ENCODE measurements at regions not wholly inside any gene's neighbourhood (a gene's known extent, or its start where the extent isn't known, plus 50 kb on each side); places are given as distances from the start of the nearest gene placed in this dataset.
A peak's percentile ranks its signal among the peaks of the same experiment; 100 is the strongest.

DNA sequence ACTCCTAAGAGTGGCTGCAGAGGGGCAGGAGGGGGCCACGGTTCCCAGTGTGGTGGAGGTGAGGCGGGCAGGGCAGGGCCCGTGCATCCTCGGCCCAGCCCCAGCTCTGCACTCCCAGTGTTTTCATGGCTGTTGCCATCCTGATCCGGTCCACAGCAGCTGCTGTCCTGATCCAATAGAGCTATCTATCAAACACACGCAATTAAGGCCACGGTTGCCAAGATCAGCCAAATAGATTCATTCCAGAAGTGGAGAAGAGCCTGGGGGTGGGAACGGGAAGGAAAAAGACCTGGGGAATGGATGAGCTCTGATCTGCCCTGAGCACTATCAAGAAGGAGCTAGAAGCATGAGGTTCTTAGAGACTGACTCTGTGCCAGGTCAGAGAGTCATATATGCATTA is 160.9 kb upstream of the SYT13 start:
- no peak for DNase-seq

- DNase-seq: no peak
Observed at GRCh38 chr11:45446434-45446833, 160.3 kb upstream of the SYT13 start.

- DNase-seq: no peak
Observed at GRCh38 chr11:45444796-45445195, 158.7 kb upstream of the SYT13 start.

DNA sequence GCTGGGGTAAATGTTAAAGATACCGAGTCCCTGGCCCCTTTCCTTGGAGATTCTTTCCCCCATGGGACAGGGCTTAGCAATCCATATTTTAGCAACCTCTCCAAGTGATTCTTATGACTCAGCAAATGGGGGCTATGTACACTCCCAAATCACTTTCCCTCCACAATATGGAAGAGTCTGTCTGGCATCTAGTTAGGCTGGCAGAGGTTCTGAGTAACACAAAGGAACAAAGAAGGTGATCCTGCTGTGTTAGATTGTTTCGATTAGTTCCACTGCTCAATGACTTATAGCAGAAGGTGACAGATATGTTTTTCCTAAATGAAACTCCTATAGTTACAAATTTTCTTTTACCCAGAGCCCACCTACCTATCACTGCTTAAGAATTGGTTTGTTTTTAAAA is 154.0 kb upstream of the SYT13 start:
- no peak for DNase-seq

GRCh38 chr11:45436966-45437365 is 150.8 kb upstream of the SYT13 start:
- DNase-seq: no peak

DNA sequence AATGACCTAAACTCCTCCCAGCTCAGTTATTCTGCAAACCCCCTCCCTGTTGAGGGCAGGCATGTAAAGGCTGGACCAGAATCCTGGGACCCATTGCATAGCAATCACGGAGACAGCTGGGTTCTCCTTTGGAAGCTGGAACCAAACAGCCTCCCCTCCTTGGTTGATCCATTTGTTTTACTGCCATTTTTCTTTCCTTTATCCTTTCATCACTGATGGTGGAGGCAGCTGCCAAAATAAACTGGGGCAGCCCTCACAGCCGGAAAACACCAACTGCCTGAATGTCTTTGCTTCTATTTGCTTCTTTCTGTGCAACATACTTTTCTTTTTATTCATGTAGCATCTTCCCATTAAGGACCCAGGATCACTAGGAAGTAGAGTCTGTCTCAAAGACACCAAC is 150.0 kb upstream of the SYT13 start:
- peak in 3 of 56 donors; percentile 9 to 18 (median 10) for DNase-seq

DNA sequence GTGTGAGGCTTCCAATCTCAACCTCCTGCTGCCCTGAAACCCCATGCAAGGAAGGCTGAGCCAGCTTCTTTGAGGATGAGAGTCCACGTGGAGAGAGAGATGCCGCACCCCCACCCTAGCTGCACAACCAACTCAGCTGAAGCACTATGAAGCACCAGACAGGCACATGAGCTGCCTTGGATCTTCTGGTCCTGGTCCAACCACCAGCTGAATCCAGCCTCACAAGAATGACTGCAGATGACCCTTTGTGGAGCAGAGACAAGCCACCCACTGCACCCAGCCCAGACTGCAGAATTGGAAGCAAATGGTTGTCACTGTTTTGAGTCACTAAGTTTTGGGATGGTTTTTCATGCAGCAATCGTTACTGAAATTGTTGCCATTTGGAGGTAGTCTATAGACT is 149.6 kb upstream of the SYT13 start:
- no peak for DNase-seq

DNA sequence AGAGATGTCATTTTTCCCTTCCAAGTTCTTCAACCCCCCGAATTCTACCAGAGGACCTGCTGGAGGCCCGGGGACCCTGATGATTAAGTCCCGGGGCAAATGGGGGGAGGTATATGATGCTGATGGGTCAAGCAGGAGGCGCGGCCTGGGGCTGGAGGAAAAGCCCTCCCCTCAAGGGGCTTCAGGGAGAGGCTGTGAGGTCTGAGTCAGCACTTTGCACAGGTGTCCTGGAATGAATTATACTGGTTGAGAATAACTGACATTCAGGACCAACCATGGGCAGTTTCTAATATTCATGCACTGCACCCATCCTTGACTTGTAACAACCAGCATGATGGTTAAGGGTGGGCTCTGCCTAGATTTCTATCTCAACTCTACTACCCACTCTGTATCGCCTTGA is 146.8 kb upstream of the SYT13 start:
- DNase-seq: no peak

- DNase-seq: no peak
Observed at GRCh38 chr11:45432100-45432499, 146.0 kb upstream of the SYT13 start.

DNA sequence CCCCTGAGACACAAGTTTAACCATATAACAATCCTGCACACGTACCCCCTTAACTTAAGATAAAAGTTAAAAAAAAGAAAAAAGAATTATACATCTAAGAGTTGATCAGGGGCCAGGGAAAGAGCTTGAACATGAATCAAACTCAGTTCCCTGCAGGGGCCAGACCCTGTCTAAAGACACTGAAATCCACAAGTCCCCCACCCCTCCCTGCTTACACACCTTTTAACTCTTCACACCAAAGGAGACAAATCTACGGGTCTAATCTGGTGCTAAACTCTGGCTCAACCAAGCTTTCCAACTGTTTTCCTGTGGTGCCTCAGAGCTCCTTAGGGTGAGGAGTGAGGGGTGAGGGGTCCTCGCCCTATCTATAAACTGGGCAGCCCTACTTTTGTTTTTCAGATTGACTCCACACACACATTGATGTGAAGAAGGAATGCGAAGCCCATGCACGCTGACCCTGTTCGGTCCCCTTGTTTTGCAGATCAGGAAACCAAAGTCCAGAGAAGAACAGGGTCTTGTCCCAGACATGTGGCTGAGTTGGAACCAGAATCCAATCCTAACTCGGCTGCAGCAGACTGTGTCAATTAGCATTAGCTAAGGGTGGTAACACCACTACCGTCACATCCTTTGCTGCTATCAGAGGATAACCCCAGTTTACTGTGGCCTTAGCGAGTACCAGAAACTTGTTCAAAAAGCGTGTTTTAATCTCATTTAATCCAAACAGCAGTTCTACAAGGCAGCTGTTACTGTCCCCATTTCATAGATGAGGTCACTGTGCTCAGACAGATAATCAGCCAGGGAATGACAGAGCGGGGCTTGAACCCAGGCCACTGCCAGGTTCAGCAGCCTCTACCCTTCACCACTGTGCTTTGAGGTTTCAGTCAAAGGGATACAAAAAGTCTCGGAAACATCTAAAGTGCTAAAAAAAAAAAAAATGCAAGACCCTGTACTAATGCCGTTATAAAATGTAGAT is 145.2 kb upstream of the SYT13 start:
- DNase-seq: no peak

GRCh38 chr11:45430361-45430760 is 144.2 kb upstream of the SYT13 start:
- DNase-seq: no peak

- no peak for DNase-seq
Observed at GRCh38 chr11:45429719-45430118, 143.6 kb upstream of the SYT13 start.

DNA sequence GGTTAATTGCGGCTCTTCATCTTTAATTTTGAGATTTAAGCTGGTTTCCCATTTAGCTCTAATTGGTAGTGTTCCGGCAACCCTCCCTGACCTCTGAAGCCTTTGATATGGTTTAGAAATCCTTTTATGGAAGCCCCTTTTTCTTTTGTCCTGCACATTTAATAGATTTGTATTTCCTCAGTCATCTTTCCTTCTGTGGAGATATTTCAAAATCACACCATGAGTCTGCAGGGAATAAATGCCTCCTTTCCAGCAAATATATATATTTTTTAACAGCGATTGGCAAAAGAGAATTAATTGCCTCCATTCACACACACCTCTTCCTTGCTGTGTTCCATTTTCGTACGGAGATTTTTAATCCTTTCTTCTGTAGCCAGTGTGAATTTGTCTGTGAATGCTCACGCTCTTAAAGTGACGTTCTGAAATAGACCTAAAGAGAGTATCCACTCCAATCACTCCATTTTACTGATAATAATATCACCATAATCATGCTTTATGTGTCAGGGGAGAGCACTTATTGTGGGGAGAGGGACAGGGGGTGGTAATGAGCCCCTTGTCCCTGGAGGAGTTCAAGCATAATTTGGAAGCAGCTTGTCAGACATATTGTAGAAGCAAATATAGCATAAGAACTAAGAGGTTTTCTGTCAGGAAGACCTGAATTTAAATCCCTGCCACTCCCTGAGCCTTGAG is 142.5 kb upstream of the SYT13 start:
- DNase-seq: no peak

DNA sequence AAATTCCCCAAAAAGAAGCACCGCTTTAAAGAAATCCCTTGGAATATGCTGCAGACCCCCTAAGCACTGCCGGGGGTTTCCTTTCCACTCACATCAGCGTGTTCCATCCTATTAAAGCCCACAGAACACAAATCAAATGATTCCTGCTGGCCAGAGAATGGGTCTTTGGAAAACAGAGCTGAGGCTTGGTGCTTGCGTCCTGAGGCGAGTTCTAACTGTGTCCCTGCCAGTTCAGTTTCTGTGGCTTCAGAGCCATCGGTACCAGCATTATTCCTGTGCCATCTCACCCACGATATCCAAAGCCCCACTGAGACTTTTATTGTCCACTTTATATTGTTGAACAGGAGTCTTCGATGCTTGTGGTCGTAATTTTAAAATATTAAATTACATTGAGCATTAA is 142.0 kb upstream of the SYT13 start:
- no peak for DNase-seq

- no peak for DNase-seq
Observed at GRCh38 chr11:45424411-45425180, 138.5 kb upstream of the SYT13 start.

DNA sequence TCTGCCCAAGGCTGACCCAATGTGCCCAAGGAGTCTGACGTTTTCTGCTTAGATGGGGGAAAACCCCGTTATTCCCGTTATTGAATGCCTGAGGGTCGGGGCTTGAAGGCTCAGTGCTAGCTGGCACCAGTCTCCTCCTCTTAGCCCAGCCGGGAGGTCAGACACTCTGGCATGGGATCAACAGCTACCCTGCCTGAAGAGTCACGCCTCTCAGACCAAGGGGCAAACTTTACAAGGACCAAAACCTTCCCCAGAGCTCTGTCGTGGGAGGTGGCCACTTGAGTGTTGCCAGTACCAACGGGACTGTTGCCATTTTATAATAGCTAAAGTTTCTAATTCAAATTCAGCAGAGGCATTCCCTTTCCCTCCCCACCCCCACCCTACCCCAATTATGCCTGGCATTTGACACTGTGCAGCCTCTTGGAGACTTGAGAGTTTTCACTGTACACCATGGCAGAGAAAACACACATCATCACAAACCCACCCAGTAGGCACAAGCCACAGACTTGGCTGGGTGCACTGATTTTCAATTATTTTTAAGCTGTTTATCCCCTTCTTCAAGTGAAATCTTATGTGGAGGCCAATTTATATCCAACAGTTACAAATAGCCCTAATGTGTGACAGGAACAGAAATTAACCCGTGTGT is 137.5 kb upstream of the SYT13 start:
- DNase-seq: peak in 14 of 56 donors; percentile 11 to 62 (median 30)

DNA sequence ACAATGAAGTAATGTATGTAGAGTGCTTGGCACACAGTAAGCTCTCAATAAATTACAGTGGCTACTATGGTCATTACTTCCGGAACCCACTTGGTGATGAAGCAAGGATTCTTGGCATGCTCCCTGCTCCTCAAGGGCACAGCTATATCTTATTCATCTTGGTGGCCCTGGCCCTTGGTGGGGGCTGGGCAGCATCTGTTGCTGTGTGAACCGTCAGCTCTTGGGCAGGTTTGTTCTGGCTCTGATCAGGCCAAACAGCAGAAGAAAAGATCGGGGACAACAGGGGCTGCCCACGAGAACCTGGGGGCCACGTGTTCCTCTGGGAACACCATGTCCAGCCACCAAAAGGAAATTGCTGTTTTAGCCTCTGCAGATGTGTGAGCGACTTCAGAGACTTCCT is 136.9 kb upstream of the SYT13 start:
- peak in 1 of 56 donors; percentile 62 for DNase-seq

GRCh38 chr11:45414088-45414487 is 127.9 kb upstream of the SYT13 start:
- no peak for DNase-seq

DNA sequence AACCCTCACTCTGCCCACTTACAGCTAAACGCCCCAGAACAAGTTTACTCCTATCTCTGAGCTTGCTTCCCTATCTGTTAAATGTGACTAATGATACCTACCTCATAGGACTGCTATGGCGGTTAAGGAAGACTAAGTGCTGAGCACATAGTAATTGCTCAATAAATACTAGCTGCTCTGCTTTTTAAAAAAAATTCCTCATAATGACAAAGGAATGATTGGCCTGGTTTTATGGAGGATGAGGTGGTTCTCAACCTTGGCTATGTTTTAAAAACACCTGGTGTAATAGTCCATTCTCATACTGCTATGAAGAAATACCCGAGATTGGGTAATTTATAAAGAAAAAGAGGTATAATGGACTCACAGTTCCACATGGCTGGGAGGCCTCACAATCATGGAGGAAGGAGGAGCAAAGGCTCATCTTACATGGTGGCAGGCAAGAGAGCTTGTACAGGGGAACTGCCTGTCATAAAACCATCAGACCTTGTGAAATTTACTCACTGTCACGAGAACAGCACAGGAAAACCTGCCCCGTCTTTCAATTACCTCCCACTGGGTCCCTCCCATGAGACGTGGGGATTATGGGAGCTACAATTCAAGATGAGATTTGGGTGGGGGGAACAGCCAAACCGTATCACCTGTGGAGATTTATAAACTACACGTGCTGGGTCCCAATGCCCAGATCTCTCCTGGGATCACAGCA is 127.2 kb upstream of the SYT13 start:
- no peak for DNase-seq

DNA sequence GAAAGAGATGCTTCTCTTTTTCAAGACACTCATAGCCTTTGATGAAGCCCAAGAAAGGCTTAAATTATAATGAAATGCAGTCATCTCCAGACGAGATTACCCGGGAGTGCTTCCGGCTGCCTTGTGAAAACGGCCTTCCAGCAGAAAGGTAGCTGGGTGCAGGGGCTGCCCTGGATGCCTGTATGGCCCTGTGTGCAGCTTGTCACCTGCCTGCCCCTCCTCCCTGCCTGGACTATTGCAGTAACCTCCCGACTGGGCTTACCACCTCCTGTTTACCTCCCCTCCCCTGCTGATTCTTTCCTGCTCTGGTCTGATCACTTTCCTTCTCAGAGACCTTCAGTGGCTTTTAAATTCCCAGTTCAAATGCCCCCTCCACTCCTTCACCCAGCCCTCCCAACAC is 126.4 kb upstream of the SYT13 start:
- no peak for DNase-seq

DNA sequence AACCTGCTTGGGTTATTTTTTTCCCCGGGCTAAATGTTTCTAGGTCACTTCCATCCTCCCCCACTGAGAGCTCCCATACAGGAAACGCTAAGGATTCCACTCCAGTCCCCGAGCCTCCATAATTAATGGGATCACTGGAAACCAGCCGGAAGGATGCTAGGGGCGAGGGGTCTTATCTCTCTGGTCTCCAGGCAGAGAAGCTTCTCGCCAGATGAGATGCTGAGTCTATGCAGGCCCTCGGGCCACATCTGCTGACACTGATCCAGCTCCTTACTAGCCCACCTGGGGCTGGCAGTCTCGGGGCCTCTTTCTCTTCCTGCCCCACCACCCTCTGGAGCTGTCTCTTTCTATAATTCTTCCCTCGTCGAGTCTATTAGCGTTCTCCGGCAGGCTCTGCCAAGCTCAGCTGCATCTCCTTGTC is 125.9 kb upstream of the SYT13 start:
- DNase-seq: no peak
